ENCODE measurements at regions not wholly inside any gene's neighbourhood (a gene's known extent, or its start where the extent isn't known, plus 50 kb on each side); places are given as distances from the start of the nearest gene placed in this dataset.

DNA sequence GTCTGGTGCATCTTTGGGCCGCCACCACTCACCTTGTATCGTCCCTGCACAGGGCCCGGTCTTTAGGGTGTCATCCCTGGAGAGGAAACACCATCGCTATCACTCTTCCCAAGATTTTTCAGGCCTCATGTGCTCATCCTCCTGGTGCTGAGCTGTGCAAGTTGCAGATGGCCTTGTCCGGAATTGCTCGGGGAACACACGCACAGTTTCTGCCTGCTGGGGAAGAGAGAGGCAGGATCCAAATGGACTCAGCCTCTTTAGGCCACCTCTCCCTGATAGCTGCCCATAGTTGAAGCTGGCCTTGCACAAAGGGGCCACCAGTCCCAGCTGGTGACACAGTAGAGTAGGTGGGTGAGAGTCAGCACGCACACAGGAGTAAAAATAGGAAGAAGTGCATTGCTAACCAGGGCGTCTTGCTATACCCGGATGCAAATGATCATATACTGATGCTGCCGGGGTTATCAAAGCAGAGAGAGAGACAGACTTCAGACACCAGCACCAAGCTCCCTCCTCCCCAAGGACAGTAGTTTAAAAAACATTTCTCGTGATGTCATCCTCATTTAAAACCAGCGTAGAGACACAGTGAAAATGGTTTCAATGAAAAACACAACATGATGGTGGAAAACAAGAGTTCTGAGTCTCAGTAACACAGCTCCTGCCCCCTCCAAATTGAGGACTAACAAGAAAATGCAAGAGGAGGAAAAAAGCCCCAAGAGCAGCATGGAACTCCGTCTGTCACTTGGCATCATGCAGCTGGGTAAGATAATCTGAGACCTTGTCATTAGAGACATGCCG, 147.5 kb upstream of the NCK2 start:
- no peaks in the 10 kb centered on the region for H3K79me2 ChIP-seq (ENCODE audit: insufficient read depth, low read length)
- H3K4me1 ChIP-seq (ENCODE audit: control insufficient read depth in 1 of 2, insufficient read depth in 2 of 2, low read length in 2 of 2), result peaks cover 0 to 11% of the 10 kb centered on the region in 2 experiments; a peak in 2 of 4 replicates
- no TSS peak for BruUV-seq (replicated peaks)
- no peak overlapping the region for H2AFZ ChIP-seq (ENCODE audit: low read depth, low read length, poor library complexity, severe bottlenecking)
- no peaks in the 10 kb centered on the region for H3K27me3 ChIP-seq (ENCODE audit: insufficient read depth, low read length)
- DNase-seq (ENCODE audit: low read depth, low spot score) (no peak), ATAC-seq (no peak)
- no peak overlapping the region for H3K27ac ChIP-seq (ENCODE audit: low read depth, low read length)
- no peak for TF ChIP-seq SIN3A (IDR thresholded peaks at IDR 0.05; ENCODE audit: low read depth)
- H3K9ac ChIP-seq (ENCODE audit: low read length), result no peak overlapping the region
- ChIA-PET CTCF (no interaction called here), POLR2A (no interaction called here), RAD21 (ENCODE audit: low non-redundant PET in 1 of 2, low total read pairs in 2 of 2, uncharacterized antibody in 2 of 2, unreplicated experiment in 2 of 2) (no interaction called here)
- H3K4me3 ChIP-seq (replicated peaks in 1 of 2; ENCODE audit: low read depth in 1 of 2, low read length in 2 of 2), result no peak overlapping the region
- intact Hi-C loops (cut with micrococcal nuclease), result no loop called here
- no peaks in the 10 kb centered on the region for H3K9me2 ChIP-seq (ENCODE audit: insufficient read depth)
- no peak overlapping the region for H3K4me2 ChIP-seq (ENCODE audit: low read length)
- H3K9me3 ChIP-seq (ENCODE audit: control insufficient read depth in 1 of 2, insufficient read depth in 1 of 2, low read depth in 1 of 2, low read length in 2 of 2), result no peaks in the 10 kb centered on the region
- no peaks in the 10 kb centered on the region for H3K36me3 ChIP-seq (ENCODE audit: control insufficient read depth in 1 of 2, insufficient read depth in 2 of 2, low read length in 2 of 2)
- no peaks in the 10 kb centered on the region for H4K20me1 ChIP-seq (ENCODE audit: insufficient read depth)

DNA sequence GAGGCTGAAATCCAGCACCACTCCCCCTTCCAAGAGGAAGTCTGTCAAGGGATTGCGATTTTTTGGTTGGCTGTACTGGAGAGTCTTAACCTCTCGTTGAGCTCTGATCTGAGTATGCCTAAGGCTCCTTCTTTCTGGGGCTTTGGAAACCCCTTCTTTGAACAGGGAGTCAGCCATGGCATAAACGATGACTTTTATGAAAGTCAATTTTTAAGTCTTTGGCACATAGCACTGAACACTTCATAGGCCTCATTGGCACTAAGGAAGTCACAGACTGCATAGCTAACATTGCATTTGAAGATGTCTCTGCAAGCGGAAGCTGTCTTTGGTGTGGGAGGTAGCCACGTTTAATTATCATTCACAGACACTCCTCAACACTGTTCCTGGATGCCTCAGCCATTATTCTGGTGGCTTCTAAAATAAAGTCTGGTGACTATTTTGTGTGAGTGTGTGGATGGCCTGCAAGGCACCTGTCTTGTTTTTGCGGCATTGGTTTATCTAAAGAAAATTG, 148.2 kb upstream of the NCK2 start:
- ATAC-seq, result no peak
- DNase-seq (ENCODE audit: low read depth, low spot score), result no peak
- no peaks in the 10 kb centered on the region for H3K9me3 ChIP-seq (ENCODE audit: control insufficient read depth in 1 of 2, insufficient read depth in 1 of 2, low read depth in 1 of 2, low read length in 2 of 2)
- CTCF ChIA-PET, result interaction anchor here (1.0 kb wide), 1 partner anchor 986 kb away, joined by 3 read pairs; no protein-coding TSS in a partner anchor
- H3K79me2 ChIP-seq (ENCODE audit: insufficient read depth, low read length), result no peaks in the 10 kb centered on the region
- H3K9ac ChIP-seq (ENCODE audit: low read length), result no peak overlapping the region
- H3K27me3 ChIP-seq (ENCODE audit: insufficient read depth, low read length), result no peaks in the 10 kb centered on the region
- H3K9me2 ChIP-seq (ENCODE audit: insufficient read depth), result no peaks in the 10 kb centered on the region
- no peak overlapping the region for H2AFZ ChIP-seq (ENCODE audit: low read depth, low read length, poor library complexity, severe bottlenecking)
- RAD21 ChIA-PET (ENCODE audit: low non-redundant PET in 1 of 2, low total read pairs in 2 of 2, uncharacterized antibody in 2 of 2, unreplicated experiment in 2 of 2), result no interaction called here
- BruUV-seq (replicated peaks), result no TSS peak
- H3K4me1 ChIP-seq (ENCODE audit: control insufficient read depth in 1 of 2, insufficient read depth in 2 of 2, low read length in 2 of 2), result peaks cover 0 to 11% of the 10 kb centered on the region in 2 experiments; a peak in 2 of 4 replicates
- H3K4me2 ChIP-seq (ENCODE audit: low read length), result no peak overlapping the region
- intact Hi-C loops (cut with micrococcal nuclease), result no loop called here
- no peaks in the 10 kb centered on the region for H4K20me1 ChIP-seq (ENCODE audit: insufficient read depth)
- no peaks in the 10 kb centered on the region for H3K36me3 ChIP-seq (ENCODE audit: control insufficient read depth in 1 of 2, insufficient read depth in 2 of 2, low read length in 2 of 2)
- H3K27ac ChIP-seq (ENCODE audit: low read depth, low read length), result no peak overlapping the region
- no peak overlapping the region for H3K4me3 ChIP-seq (replicated peaks in 1 of 2; ENCODE audit: low read depth in 1 of 2, low read length in 2 of 2)
- POLR2A ChIA-PET, result no interaction called here
- TF ChIP-seq RAD21 (IDR thresholded peaks at IDR 0.05; ENCODE audit: low read depth) (no peak), SIN3A (IDR thresholded peaks at IDR 0.05; ENCODE audit: low read depth) (no peak), YY1 (IDR thresholded peaks at IDR 0.05; ENCODE audit: extremely low read depth, insufficient replicate concordance, low read depth, low read length) (no peak), POLR2A (IDR thresholded peaks at IDR 0.05; ENCODE audit: borderline replicate concordance, extremely low read depth, insufficient read depth, insufficient read length) (no peak), JUND (IDR thresholded peaks at IDR 0.05) (no peak), SRF (IDR thresholded peaks at IDR 0.05; ENCODE audit: low read depth) (no peak), SP1 (IDR thresholded peaks at IDR 0.05; ENCODE audit: low read depth) (no peak), FOSL1 (IDR thresholded peaks at IDR 0.05; ENCODE audit: low read depth) (no peak), ELF1 (IDR thresholded peaks at IDR 0.05; ENCODE audit: borderline replicate concordance, low read depth) (no peak), CBX3 (IDR thresholded peaks at IDR 0.05; ENCODE audit: low read depth) (no peak)
- TF ChIP-seq, protein P1, sequence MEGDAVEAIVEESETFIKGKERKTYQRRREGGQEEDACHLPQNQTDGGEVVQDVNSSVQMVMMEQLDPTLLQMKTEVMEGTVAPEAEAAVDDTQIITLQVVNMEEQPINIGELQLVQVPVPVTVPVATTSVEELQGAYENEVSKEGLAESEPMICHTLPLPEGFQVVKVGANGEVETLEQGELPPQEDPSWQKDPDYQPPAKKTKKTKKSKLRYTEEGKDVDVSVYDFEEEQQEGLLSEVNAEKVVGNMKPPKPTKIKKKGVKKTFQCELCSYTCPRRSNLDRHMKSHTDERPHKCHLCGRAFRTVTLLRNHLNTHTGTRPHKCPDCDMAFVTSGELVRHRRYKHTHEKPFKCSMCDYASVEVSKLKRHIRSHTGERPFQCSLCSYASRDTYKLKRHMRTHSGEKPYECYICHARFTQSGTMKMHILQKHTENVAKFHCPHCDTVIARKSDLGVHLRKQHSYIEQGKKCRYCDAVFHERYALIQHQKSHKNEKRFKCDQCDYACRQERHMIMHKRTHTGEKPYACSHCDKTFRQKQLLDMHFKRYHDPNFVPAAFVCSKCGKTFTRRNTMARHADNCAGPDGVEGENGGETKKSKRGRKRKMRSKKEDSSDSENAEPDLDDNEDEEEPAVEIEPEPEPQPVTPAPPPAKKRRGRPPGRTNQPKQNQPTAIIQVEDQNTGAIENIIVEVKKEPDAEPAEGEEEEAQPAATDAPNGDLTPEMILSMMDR (IDR thresholded peaks at IDR 0.05 in 2 of 3, conservative IDR thresholded peaks at IDR 0.05 in 1 of 3; ENCODE audit: borderline replicate concordance in 1 of 3, insufficient read depth in 1 of 3, low read depth in 2 of 3, low read length in 2 of 3), result no peak
- TF ChIP-seq, protein P2, sequence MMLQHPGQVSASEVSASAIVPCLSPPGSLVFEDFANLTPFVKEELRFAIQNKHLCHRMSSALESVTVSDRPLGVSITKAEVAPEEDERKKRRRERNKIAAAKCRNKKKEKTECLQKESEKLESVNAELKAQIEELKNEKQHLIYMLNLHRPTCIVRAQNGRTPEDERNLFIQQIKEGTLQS (IDR thresholded peaks at IDR 0.05), result no peak
- TF ChIP-seq, protein P3, sequence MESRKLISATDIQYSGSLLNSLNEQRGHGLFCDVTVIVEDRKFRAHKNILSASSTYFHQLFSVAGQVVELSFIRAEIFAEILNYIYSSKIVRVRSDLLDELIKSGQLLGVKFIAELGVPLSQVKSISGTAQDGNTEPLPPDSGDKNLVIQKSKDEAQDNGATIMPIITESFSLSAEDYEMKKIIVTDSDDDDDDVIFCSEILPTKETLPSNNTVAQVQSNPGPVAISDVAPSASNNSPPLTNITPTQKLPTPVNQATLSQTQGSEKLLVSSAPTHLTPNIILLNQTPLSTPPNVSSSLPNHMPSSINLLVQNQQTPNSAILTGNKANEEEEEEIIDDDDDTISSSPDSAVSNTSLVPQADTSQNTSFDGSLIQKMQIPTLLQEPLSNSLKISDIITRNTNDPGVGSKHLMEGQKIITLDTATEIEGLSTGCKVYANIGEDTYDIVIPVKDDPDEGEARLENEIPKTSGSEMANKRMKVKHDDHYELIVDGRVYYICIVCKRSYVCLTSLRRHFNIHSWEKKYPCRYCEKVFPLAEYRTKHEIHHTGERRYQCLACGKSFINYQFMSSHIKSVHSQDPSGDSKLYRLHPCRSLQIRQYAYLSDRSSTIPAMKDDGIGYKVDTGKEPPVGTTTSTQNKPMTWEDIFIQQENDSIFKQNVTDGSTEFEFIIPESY (IDR thresholded peaks at IDR 0.05; ENCODE audit: extremely low read depth, insufficient replicate concordance, low read length), result no peak

Data from HCT116 (cell line).